Nephron (organoid): ENCODE measurements at regions not wholly inside any gene's neighbourhood (a gene's known extent, or its start where the extent isn't known, plus 50 kb on each side); places are given as distances from the start of the nearest gene placed in this dataset.
A peak's percentile ranks its signal among the peaks of the same experiment; 100 is the strongest.

Experiments
- H3K27ac Mint-ChIP-seq, 3 experiments: 2 replicates each; pipeline ENCODE4 v1.8.0; 2020; ENCODE audit warnings: mixed read lengths in 3 of 3, mild to moderate bottlenecking in 2 of 3, moderate library complexity in 1 of 3
- H3K27me3 Mint-ChIP-seq: 2 replicates; pipeline ENCODE4 v1.8.0; 2021; ENCODE audit warnings: low read depth, mild to moderate bottlenecking, moderate library complexity, mixed read lengths
- H3K36me3 Mint-ChIP-seq: 2 replicates; pipeline ENCODE4 v1.8.0; 2020; ENCODE audit warnings: low read depth, mixed read lengths
- H3K4me1 Mint-ChIP-seq: 2 replicates; pipeline ENCODE4 v1.8.0; 2020; ENCODE audit warnings: mixed read lengths
- H3K4me3 Mint-ChIP-seq, 3 experiments: 2 replicates each; pipeline ENCODE4 v1.8.0; 2020; ENCODE audit warnings: mild to moderate bottlenecking in 3 of 3, mixed read lengths in 3 of 3, moderate library complexity in 2 of 3
- H3K9me3 Mint-ChIP-seq: 2 replicates; pipeline ENCODE4 v1.8.0; 2020; ENCODE audit warnings: mixed read lengths
- CTCF ChIP-seq, 3 experiments: fragments of 200-600 bp; sonication (generic); IDR thresholded peaks; one replicate each; pipeline ENCODE4 v1.5.0; 2021; ENCODE audit warnings: antibody characterized with exemption in 3 of 3; ENCODE audit not compliant: unreplicated experiment in 3 of 3

GRCh38 chr1:56050911-56051310 is 528.5 kb downstream of the PLPP3 start:
- Mint-ChIP-seq H3K27me3 (no peaks in the 10 kb centered on the region), H3K9me3 (peaks cover 4% of the 10 kb centered on the region), H3K36me3 (peaks cover 5% of the 10 kb centered on the region), H3K4me3 (no peak overlapping the region), H3K27ac (peak overlapping the region in 1 of 3 experiments; percentile 68), H3K4me1 (peaks cover 22% of the 10 kb centered on the region)
- TF ChIP-seq CTCF (IDR thresholded peaks at IDR 0.05; ENCODE audit: unreplicated experiment in 3 of 3): no peak

- Mint-ChIP-seq H3K9me3 (no peaks in the 10 kb centered on the region), H3K4me3 (no peak overlapping the region), H3K27me3 (no peaks in the 10 kb centered on the region), H3K36me3 (no peaks in the 10 kb centered on the region), H3K4me1 (no peaks in the 10 kb centered on the region), H3K27ac (no peak overlapping the region)
- TF ChIP-seq CTCF (IDR thresholded peaks at IDR 0.05; ENCODE audit: unreplicated experiment in 3 of 3): no peak
Observed at GRCh38 chr1:56045477-56045876, 533.9 kb downstream of the PLPP3 start.

GRCh38 chr1:56045062-56045461 is 534.3 kb downstream of the PLPP3 start:
- Mint-ChIP-seq H3K27me3 (no peaks in the 10 kb centered on the region), H3K27ac (no peak overlapping the region), H3K36me3 (no peaks in the 10 kb centered on the region), H3K4me3 (no peak overlapping the region), H3K9me3 (no peaks in the 10 kb centered on the region), H3K4me1 (no peaks in the 10 kb centered on the region)
- no peak for TF ChIP-seq CTCF (IDR thresholded peaks at IDR 0.05; ENCODE audit: unreplicated experiment in 3 of 3)

GRCh38 chr1:56036479-56036878 is 542.9 kb downstream of the PLPP3 start:
- peaks cover 13% of the 10 kb centered on the region for H3K4me1 Mint-ChIP-seq
- H3K36me3 Mint-ChIP-seq: no peaks in the 10 kb centered on the region
- peaks cover 2% of the 10 kb centered on the region for H3K9me3 Mint-ChIP-seq

GRCh38 chr1:56034847-56035481 is 544.4 kb downstream of the PLPP3 start:
- Mint-ChIP-seq H3K4me1 (peaks cover 13% of the 10 kb centered on the region), H3K36me3 (no peaks in the 10 kb centered on the region)

More at GRCh38 chr1:56036479-56036878, 542.9 kb downstream of the PLPP3 start:
- no peak overlapping the region for H3K4me3 Mint-ChIP-seq
- TF ChIP-seq CTCF (IDR thresholded peaks at IDR 0.05; ENCODE audit: unreplicated experiment in 3 of 3): no peak
- H3K27me3 Mint-ChIP-seq: peaks cover 6% of the 10 kb centered on the region
- peak overlapping the region in 1 of 3 experiments; percentile 1 for H3K27ac Mint-ChIP-seq

More at GRCh38 chr1:56034847-56035481, 544.4 kb downstream of the PLPP3 start:
- Mint-ChIP-seq H3K9me3 (peaks cover 2% of the 10 kb centered on the region), H3K27me3 (peaks cover 6% of the 10 kb centered on the region), H3K4me3 (no peak overlapping the region), H3K27ac (no peak overlapping the region)
- TF ChIP-seq CTCF (IDR thresholded peaks at IDR 0.05; ENCODE audit: unreplicated experiment in 3 of 3): no peak
